Natural killer cell (primary cell): ENCODE measurements at regions not wholly inside any gene's neighbourhood (a gene's known extent, or its start where the extent isn't known, plus 50 kb on each side); places are given as distances from the start of the nearest gene placed in this dataset.

Experiments used
- ATAC-seq, 3 donors: fragments of 150-1000 bp in 2 of 3; fragments of 200-7000 bp in 1 of 3; cut with Tn5 transposase; 1 replicate in 1 of 3; 2 replicates in 2 of 3; pipeline ENCODE4 v1.10.0; 2021; ENCODE audit warnings: mild to moderate bottlenecking in 2 of 3, moderate library complexity in 2 of 3
- DNase-seq, 2 donors: peaks; one replicate each; pipeline versions ENCODE4 v3.0.0 to v3.0.0-alpha.2; 2013 to 2021; ENCODE audit warnings: mixed read lengths in 1 of 2
- H3K27ac ChIP-seq: one replicate; pipeline ENCODE4 v1.5.1; 2013; ENCODE audit warnings: mild to moderate bottlenecking, low read length
- H3K27me3 ChIP-seq: one replicate; pipeline ENCODE4 v1.6.1; 2013; ENCODE audit warnings: low read length; ENCODE audit not compliant: control insufficient read depth, insufficient read depth
- H3K36me3 ChIP-seq: one replicate; pipeline ENCODE4 v1.6.1; 2013; ENCODE audit warnings: low read length; ENCODE audit not compliant: control insufficient read depth, insufficient read depth
- H3K4me1 ChIP-seq: one replicate; pipeline ENCODE4 v1.6.1; 2013; ENCODE audit warnings: low read length; ENCODE audit not compliant: control insufficient read depth, insufficient read depth
- H3K4me3 ChIP-seq: one replicate; pipeline ENCODE4 v1.5.1; 2013; ENCODE audit warnings: low read length
- H3K9me3 ChIP-seq: one replicate; pipeline ENCODE4 v1.6.1; 2013; ENCODE audit warnings: low read length; ENCODE audit not compliant: control insufficient read depth, insufficient read depth
- H3K27ac Mint-ChIP-seq, 2 donors: one replicate each; pipeline ENCODE4 v1.8.0; 2022; ENCODE audit warnings: mild to moderate bottlenecking in 2 of 2, mixed read lengths in 2 of 2, moderate library complexity in 1 of 2
- H3K27me3 Mint-ChIP-seq, 2 donors: one replicate each; pipeline ENCODE4 v1.8.0; 2022; ENCODE audit warnings: low read depth in 2 of 2, mixed read lengths in 2 of 2
- H3K36me3 Mint-ChIP-seq: one replicate; pipeline ENCODE4 v1.8.0; 2022; ENCODE audit warnings: mixed read lengths
- H3K4me1 Mint-ChIP-seq, 2 donors: one replicate each; pipeline ENCODE4 v1.8.0; 2022; ENCODE audit warnings: mixed read lengths in 2 of 2
- H3K4me3 Mint-ChIP-seq: one replicate; pipeline ENCODE4 v1.8.0; 2022; ENCODE audit warnings: mild to moderate bottlenecking, moderate library complexity, mixed read lengths
- H3K9me3 Mint-ChIP-seq, 2 donors: one replicate each; pipeline ENCODE4 v1.8.0; 2022; ENCODE audit warnings: mixed read lengths in 2 of 2
- WGBS: methylation state at CpG from one replicate; pipeline ENCODE4 v1.1.7; 2013; ENCODE audit warnings: missing lambda C conversion rate; ENCODE audit not compliant: insufficient coverage; 5-methylcytosine and 5-hydroxymethylcytosine counted together
- intact Hi-C: fragments of 100-400 bp; cut with micrococcal nuclease; formaldehyde crosslinking; loops from one replicate; pipeline ENCODE4 v1.14.2; 2022
- TF ChIP-seq, protein P1 (sequence below): fragments of 200-600 bp; IDR thresholded peaks from one replicate; pipeline ENCODE4 v1.8.0; 2022; ENCODE audit warnings: antibody characterized with exemption

DNA sequence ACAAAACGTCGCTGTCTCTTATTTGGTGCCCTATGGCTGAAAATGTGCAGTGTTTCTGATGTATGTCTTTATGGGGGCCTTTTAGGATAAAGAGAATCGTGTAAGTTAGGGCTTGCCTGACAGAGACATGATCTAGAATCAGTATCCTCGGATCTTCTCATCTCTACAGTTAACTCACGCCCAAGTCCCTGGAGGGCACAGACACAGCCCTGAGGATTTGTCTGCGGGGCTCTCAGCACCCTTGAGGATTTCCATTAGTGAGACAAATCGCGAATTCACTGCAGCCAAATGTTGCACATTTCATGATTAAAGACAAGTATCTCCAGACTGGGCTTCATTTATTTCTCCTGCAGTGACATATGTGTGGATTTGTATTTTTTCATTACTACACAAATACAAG lies 552.7 kb downstream of the C6orf118 start:
- WGBS: 83% methylated on average over 8 of the region's 8 CpGs
- TF ChIP-seq, protein P1, sequence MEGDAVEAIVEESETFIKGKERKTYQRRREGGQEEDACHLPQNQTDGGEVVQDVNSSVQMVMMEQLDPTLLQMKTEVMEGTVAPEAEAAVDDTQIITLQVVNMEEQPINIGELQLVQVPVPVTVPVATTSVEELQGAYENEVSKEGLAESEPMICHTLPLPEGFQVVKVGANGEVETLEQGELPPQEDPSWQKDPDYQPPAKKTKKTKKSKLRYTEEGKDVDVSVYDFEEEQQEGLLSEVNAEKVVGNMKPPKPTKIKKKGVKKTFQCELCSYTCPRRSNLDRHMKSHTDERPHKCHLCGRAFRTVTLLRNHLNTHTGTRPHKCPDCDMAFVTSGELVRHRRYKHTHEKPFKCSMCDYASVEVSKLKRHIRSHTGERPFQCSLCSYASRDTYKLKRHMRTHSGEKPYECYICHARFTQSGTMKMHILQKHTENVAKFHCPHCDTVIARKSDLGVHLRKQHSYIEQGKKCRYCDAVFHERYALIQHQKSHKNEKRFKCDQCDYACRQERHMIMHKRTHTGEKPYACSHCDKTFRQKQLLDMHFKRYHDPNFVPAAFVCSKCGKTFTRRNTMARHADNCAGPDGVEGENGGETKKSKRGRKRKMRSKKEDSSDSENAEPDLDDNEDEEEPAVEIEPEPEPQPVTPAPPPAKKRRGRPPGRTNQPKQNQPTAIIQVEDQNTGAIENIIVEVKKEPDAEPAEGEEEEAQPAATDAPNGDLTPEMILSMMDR: no peak
- Histone ChIP-seq H3K36me3 (no peaks in the 10 kb centered on the region), H3K9me3 (peaks cover 12% of the 10 kb centered on the region), H3K27me3 (no peaks in the 10 kb centered on the region), H3K4me3 (no peak overlapping the region), H3K27ac (no peak overlapping the region), H3K4me1 (no peaks in the 10 kb centered on the region)
- no peaks in the 10 kb centered on the region for H3K27me3 Mint-ChIP-seq
- DNase-seq (no peak), ATAC-seq (no peak)
- peaks cover 18 to 26% of the 10 kb centered on the region in 2 donors for H3K9me3 Mint-ChIP-seq
- no peak overlapping the region for H3K4me3 Mint-ChIP-seq
- H3K4me1 Mint-ChIP-seq: no peaks in the 10 kb centered on the region
- intact Hi-C loops: no loop called here
- no peak overlapping the region for H3K27ac Mint-ChIP-seq
- no peaks in the 10 kb centered on the region for H3K36me3 Mint-ChIP-seq

DNA sequence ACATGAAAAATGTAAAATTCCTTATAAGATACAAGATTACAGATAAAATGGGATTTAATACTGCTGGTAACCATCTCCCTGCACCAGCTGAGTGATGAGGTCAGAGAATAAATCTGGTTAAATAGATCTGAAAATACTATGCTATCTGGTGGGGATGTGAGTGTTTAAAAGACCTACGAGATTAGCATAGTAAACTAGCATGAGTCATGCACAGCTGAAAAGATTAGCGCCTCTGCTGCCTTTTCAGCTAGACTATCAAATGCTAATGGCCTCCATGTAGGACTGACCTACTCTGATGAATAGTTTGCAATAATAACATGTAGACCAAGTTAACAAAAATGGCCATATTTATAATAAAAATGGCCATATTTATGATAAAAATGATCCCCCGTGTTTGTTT lies 553.3 kb downstream of the C6orf118 start:
- Mint-ChIP-seq H3K4me3 (no peak overlapping the region), H3K9me3 (peaks cover 13 to 21% of the 10 kb centered on the region in 2 donors), H3K27ac (no peak overlapping the region), H3K36me3 (no peaks in the 10 kb centered on the region), H3K4me1 (no peaks in the 10 kb centered on the region), H3K27me3 (no peaks in the 10 kb centered on the region)
- no peaks in the 10 kb centered on the region for H3K27me3 ChIP-seq
- no peak overlapping the region for H3K4me3 ChIP-seq
- TF ChIP-seq, protein P1: no peak
- no peaks in the 10 kb centered on the region for H3K4me1 ChIP-seq
- no peak overlapping the region for H3K27ac ChIP-seq
- peaks cover 12% of the 10 kb centered on the region for H3K9me3 ChIP-seq
- DNase-seq (no peak), ATAC-seq (no peak)
- intact Hi-C loops: no loop called here
- 83% methylated on average over 3 of the region's 3 CpGs for WGBS
- H3K36me3 ChIP-seq: no peaks in the 10 kb centered on the region

DNA sequence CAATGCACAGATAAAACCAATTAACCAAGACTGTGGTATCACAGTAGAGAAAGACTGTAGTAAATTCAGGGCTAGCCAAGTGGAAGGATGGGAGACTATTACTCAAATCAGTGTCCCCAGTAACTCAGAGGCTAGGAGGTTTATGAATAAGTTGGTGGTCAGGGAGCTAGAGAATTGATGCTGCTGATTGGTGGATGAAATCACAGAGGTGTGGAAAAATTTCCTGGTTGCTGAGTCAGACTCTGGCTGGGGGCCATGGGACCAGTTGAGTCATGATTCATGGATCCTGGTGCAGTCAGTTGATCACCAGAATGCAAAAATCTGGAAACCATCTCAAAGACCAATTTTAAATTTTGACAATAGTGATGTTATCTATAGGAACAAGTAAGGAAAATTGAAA lies 555.9 kb downstream of the C6orf118 start:
- Mint-ChIP-seq H3K4me3 (no peak overlapping the region), H3K36me3 (peaks cover 7% of the 10 kb centered on the region), H3K9me3 (peaks cover 14 to 29% of the 10 kb centered on the region in 2 donors), H3K27me3 (no peaks in the 10 kb centered on the region), H3K4me1 (no peaks in the 10 kb centered on the region), H3K27ac (no peak overlapping the region)
- H3K36me3 ChIP-seq: no peaks in the 10 kb centered on the region
- H3K4me1 ChIP-seq: no peaks in the 10 kb centered on the region
- intact Hi-C loops: no loop called here
- H3K4me3 ChIP-seq: no peak overlapping the region
- H3K27me3 ChIP-seq: no peaks in the 10 kb centered on the region
- DNase-seq (no peak), ATAC-seq (no peak)
- peaks cover 3% of the 10 kb centered on the region for H3K9me3 ChIP-seq
- TF ChIP-seq, protein P1: no peak
- no peak overlapping the region for H3K27ac ChIP-seq

DNA sequence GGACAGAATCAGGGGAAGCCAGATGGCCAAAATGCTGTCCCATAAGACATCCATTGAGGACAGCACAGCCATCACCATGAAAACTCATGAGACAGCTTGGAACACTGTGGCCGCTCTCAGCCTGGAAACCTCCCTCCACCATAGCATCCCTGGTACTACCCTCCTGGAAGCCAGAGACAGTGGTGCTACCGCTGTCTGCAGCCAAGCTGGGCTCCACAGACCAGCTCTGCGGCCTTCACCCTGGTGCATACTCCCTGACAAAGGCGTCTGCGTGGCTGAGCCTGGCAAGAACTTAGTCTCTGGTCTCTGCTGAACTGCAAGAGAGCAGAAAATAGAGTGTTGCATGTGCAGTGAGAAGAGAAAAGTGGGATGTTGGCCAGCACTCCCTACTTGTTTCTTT lies 558.0 kb downstream of the C6orf118 start:
- no peaks in the 10 kb centered on the region for H3K4me1 Mint-ChIP-seq
- Histone ChIP-seq H3K27ac (no peak overlapping the region), H3K9me3 (peaks cover 6% of the 10 kb centered on the region), H3K36me3 (no peaks in the 10 kb centered on the region), H3K4me1 (no peaks in the 10 kb centered on the region), H3K27me3 (no peaks in the 10 kb centered on the region), H3K4me3 (no peak overlapping the region)
- H3K36me3 Mint-ChIP-seq: peaks cover 7% of the 10 kb centered on the region
- WGBS: 81% methylated on average over 5 of the region's 5 CpGs
- ATAC-seq (no peak), DNase-seq (no peak)
- H3K27ac Mint-ChIP-seq: no peak overlapping the region
- intact Hi-C loops: no loop called here
- peaks cover 10 to 25% of the 10 kb centered on the region in 2 donors for H3K9me3 Mint-ChIP-seq
- H3K27me3 Mint-ChIP-seq: no peaks in the 10 kb centered on the region
- H3K4me3 Mint-ChIP-seq: no peak overlapping the region
- TF ChIP-seq, protein P1: no peak
